GM12865 (cell line): ENCODE measurements at regions not wholly inside any gene's neighbourhood (a gene's known extent, or its start where the extent isn't known, plus 50 kb on each side); places are given as distances from the start of the nearest gene placed in this dataset.
A peak's percentile ranks its signal among the peaks of the same experiment; 100 is the strongest.

ENCODE experiments used
- DNase-seq: peaks from one replicate; pipeline ENCODE4 v3.0.0; 2010; ENCODE audit warnings: low read depth
- H3K4me3 ChIP-seq: 2 replicates; pipeline ENCODE4 v1.5.1; 2011; ENCODE audit warnings: mild to moderate bottlenecking, low read depth, low read length, control low read depth
- TF ChIP-seq, protein P1 (sequence below): IDR thresholded peaks from 2 replicates; pipeline ENCODE4 v1.5.1; 2011; ENCODE audit warnings: low read length, control low read depth, low read depth, inconsistent platforms; ENCODE audit not compliant: insufficient read depth; ENCODE audit errors: missing control alignments

DNA sequence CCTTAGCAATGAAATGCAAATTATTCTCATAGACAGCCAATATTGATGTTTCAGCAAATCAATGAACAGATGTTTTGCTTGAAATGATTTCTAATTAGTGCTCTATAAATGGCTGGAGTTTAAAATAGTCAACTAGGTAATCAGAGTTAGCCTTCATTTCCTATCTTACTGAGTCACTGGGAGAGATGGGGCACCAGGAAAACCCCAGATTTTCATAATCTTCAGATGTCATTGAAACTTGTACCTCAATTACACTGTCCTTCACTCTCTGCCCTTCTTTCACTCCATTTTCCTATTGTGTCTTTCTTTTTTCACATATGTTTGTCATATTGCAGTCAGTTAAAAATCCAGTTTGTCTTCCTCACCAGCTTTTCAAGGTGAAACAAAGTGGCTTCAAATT, 92.7 kb downstream of the C12orf75 start:
- no peak overlapping the region for H3K4me3 ChIP-seq
- TF ChIP-seq, protein P1, sequence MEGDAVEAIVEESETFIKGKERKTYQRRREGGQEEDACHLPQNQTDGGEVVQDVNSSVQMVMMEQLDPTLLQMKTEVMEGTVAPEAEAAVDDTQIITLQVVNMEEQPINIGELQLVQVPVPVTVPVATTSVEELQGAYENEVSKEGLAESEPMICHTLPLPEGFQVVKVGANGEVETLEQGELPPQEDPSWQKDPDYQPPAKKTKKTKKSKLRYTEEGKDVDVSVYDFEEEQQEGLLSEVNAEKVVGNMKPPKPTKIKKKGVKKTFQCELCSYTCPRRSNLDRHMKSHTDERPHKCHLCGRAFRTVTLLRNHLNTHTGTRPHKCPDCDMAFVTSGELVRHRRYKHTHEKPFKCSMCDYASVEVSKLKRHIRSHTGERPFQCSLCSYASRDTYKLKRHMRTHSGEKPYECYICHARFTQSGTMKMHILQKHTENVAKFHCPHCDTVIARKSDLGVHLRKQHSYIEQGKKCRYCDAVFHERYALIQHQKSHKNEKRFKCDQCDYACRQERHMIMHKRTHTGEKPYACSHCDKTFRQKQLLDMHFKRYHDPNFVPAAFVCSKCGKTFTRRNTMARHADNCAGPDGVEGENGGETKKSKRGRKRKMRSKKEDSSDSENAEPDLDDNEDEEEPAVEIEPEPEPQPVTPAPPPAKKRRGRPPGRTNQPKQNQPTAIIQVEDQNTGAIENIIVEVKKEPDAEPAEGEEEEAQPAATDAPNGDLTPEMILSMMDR: no peak
- no peak for DNase-seq

DNA sequence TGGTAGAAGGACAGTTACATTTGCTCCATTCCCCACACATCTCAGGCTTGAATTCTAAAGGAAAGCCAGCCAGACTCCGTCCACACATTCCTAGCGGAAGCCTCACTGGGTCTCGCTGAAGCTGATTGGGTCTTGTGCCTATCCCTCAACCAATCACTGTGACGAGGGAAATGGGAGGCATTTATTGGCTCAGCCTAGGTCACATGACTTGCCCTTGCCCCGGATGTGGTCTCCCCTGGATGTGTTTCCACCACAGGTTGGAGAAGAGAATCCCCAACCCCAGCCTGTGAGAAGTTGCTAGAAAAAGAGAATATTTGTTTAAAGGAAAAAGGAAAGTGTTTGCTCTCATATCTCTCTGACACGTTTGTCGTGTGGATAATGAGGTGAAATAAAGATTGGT, 93.4 kb downstream of the C12orf75 start:
- DNase-seq: no peak
- no peak overlapping the region for H3K4me3 ChIP-seq
- TF ChIP-seq, protein P1: no peak

DNA sequence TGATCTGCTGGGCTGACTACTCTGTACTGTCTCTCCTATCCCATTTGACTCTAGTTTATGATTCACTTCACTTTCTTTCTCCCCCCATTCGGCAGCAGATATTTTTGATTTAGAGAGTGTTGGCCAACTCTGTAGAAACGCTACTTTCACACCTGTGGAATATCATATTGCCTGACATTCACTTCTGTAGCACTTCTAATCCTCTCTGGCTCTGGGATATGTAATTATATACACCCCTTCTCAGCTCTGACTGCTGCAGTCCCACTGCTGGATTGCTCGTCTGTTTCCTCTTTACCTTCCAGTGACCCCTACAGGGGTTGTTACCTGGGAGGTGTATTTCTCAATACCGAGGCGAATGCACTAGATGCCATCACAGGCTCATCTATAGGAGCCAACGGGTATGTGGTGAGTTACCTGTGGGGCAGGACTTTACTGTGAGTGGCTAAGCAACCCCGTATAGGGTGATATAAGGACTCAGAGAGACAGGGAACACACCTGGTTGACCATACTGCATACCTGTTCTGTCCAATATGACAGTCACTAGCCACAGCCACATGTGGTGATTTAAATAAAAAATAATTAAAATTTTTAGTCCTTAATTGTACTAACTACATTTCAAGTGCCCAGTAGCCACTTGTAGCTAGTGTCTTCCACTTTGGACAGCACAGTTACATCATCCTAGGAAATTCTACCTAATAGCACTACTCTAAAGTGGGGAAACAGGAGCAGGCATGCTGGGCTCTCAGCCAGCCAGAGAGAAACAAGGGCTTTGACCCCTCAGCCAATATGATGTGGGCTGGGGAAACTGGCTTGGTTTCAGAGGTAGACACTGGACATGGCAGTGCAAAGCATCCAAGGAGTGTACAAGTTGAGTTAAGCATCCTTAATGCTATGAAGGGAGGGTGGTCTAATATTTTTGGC, 95.0 kb downstream of the C12orf75 start:
- no peak overlapping the region for H3K4me3 ChIP-seq
- DNase-seq: no peak
- TF ChIP-seq, protein P1: no peak

DNA sequence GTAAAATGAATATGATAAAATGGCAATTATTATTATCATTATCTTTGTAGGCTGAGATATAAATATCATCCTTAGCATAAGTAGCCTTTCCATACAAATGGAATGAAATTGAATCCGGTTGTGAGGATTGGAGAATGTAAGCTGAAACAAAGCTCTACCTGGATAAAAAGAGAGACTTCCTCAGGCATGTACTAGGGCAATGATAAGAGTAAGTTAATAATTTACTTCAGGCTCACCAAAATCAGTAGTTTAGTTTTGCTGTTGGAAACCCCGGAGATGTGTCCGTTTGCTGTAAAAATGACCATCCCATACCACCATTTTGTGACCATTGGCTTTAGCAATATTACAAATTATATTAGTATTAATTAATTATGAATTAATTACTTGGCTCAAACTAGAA, 96.3 kb downstream of the C12orf75 start:
- DNase-seq: no peak
- H3K4me3 ChIP-seq: no peak overlapping the region
- TF ChIP-seq, protein P1: no peak

DNA sequence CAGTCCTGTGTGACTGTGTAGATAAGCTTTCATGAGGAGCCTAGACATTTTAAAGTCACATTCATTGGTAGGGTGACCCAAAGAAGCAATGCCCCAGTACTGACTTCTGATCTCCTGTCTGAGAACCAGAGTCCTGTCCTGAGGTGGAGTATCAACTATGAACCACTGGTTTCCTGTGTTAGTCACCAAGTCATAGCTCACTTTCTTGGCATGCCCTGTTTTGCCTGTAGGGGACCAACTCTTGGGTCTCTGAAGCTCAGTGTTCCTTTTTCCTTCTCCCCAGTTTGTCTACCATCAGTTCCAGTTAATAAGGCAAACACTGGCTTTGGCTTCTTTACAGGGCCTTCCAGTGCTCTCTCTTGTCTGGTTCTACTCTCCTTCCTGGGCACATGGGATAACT, 97.4 kb downstream of the C12orf75 start:
- no peak overlapping the region for H3K4me3 ChIP-seq
- TF ChIP-seq, protein P1: no peak
- DNase-seq: peak; percentile 11

DNA sequence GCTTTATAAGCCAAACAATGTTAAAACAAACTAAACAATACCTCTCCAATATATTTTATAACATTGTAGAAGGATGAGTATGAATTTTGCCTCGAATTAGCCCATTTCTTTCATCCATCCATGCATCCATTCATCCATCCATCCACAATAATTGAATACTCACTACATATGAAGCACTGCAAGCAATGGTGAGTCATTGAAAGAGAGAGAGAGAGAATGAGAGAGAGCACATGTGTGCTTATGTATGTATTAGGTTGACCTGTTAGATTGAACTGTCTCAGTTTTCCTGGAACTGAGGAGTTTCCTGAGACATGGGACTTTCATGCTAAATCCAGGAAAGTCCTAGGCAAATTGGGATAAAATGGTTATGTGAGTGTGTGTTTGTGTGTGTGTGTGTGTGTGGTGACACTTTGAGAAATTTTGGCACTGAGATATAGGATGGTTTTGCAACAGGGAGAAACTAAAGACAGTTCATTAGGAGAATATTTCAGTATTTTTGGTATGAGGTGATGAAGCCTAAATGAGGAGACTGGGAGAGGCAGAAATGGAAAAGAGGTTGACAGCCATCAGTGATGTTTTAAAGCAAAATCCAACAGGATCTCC, 98.4 kb downstream of the C12orf75 start:
- DNase-seq: no peak
- no peak overlapping the region for H3K4me3 ChIP-seq
- TF ChIP-seq, protein P1: no peak
